Activated CD4-positive, alpha-beta T cell treated with anti-CD3 and anti-CD28 coated beads, Interleukin-2, amount 50 U/mL, for 4 hours (primary cell): ENCODE measurements at regions not wholly inside any gene's neighbourhood (a gene's known extent, or its start where the extent isn't known, plus 50 kb on each side); places are given as distances from the start of the nearest gene placed in this dataset.

Experiments
- DNase-seq, 2 experiments: peaks; one replicate each; pipeline ENCODE4 v3.0.0-alpha.2; 2020

DNA sequence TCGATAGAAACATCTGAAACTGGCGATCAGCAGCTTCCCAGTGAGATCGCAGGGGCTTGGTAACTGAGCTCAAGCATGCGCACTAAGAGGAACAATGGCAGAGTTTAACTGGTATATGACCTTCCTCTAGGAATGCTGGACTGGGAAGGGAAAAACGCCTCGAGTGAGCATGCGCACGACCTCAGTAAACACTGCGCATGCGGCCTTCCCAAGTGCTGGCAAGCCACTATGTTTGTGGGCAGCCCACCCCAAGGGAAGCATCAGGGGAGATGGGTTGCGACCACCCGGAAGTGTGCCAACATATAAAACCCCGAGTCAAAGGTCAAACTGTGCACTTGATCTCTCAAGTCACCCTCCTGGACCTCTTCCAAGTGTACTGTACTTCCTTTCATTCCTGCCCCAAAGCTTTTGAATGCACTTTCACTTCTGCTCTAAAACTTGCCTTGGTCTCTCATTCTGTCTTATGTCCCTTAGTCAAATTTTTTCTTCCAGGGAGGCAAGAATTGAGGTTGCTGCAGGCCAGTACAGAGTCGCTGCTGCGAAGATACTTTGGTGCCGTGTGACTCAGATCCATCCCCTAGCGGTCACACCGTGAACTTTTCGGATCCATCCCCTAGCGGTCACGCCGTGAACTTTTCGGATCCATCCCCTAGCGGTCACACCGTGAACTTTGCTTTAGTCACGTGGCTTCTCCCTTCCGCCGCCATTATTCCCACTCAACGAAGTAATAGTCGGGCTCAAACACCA is 243.3 kb downstream of the FAM43A start:
- no peak for DNase-seq

DNA sequence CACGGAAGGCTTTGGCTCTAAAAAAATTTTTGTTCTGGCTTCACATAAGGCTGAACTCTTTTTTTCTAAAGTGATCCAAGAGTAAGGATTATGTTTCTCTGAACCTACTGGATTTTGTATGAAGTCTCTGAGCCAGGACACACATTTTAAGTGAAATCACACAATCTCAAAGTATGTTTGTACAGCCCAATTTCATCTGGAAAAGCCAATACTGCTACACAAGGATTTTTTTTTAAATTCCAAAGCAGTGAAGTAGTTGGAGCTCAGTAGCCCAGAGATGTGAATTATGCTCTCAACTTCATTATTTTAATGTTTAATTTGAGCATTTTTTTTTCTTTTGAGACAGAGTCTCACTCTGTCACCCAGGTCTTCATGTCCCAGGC is 243.9 kb downstream of the FAM43A start:
- no peak for DNase-seq

DNA sequence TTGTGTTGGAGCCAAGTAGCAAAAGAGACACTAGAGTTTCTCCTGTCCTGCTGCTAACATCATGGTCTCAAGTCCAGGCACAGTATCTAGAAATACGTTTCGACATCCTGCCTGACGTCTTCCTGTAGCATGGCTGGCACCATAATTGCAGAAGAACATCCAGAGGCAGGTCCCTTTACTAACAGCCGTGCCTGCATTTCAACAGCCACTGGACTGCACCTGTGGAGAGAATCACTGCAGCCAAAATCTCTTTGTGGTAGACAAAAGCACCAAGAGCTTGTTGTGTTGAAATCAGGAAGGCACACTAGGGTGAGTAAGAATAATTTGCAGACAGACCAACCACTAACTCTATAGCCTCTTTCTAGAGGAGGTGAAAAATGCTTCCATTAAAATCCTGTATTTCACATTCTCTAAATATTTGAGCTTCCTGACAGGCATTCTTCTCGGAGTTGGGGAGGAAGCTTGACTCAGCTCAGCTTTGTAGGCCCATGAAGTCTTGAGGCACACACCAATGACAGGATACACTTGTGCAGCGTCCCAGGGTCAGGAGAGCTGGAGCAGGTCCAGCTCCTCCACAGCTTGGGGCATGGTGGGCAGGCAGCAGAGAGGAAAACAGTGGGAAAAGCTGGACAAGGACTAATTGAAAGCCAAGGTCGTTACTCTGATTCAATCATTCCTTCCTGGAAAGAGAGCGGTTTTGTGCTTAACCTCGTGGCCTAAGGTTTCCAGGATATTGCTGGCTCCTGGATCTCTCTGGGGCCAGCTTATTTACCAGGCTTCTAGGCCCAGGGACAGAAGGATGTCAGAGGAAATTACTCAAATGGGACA is 244.9 kb downstream of the FAM43A start:
- no peak for DNase-seq

DNA sequence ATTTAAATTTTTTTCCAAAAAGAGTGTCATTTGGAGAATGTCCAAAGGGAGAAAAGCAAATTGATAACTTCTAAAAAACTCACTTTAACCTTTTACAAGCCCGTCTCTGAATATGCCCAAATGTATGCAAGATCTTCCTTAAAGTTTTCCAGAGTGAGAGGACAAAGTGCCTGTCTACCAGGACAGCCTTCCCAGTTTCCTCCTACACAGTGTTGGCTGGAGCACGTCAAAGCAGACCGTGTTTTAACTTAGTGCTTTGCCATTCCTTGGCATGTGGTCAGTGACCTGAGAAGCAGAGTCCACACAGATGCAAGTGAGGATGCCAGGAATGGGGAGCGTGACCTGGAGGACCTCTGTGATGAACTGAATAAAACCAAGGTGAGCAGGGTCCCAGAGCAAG is 245.7 kb downstream of the FAM43A start:
- DNase-seq: no peak

DNA sequence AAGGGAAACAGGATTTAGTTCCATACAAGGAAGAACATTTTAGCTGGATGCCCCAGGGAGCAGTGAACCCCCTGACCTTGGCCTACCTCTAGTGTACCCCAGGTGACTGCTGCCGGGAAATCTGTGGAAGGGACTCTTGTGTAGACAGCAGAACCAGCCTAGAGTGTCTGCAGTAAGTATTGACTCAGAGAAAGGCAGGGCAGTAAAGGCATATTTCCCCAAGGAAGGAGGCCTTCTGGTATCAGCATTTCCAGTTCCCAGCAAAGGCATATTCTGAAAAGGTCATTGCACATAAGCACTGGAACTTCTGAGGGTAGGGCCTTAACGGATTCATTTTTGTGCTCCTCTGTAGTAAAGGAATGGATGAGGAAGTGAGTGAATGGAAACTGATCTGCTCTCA is 246.2 kb downstream of the FAM43A start:
- no peak for DNase-seq

DNA sequence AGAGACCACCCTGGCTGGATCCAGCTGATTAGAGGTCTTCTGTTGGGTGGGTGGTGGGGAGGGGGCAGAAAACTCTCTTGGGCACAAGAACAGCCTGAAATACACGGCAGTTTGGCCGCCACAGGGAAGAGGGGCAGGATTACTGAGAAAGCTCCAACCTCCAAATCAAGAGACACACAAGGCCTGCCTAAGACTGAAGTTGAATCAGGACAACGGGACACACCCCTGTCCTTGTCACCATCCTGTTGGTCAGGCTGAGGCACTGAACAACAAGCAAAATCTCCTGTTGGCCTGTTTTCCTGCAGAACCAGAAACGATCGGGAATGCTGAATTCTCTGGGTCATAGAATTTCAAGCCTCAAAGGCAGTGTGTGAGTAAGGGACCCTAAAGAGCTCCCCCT is 247.8 kb downstream of the FAM43A start:
- DNase-seq: no peak

DNA sequence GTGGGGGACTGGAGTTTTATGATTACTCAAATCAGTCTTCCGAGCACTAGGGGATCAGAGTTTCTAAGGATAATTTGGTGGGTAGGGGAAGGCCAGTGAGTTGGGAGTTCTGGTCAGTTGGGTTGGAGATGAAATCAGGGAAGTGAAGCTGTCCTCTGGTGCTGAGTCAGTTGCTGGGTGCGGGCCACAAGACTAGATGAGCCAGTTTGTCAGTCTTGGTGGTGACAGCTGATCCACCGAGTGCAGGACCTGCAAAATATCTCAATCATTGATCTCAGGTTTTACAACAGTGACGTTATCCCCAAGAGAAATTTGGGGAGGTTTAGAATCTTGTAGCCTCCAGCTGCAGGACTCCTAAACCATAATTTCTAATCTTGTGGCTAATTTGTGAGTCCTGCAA is 249.4 kb downstream of the FAM43A start:
- DNase-seq: no peak

DNA sequence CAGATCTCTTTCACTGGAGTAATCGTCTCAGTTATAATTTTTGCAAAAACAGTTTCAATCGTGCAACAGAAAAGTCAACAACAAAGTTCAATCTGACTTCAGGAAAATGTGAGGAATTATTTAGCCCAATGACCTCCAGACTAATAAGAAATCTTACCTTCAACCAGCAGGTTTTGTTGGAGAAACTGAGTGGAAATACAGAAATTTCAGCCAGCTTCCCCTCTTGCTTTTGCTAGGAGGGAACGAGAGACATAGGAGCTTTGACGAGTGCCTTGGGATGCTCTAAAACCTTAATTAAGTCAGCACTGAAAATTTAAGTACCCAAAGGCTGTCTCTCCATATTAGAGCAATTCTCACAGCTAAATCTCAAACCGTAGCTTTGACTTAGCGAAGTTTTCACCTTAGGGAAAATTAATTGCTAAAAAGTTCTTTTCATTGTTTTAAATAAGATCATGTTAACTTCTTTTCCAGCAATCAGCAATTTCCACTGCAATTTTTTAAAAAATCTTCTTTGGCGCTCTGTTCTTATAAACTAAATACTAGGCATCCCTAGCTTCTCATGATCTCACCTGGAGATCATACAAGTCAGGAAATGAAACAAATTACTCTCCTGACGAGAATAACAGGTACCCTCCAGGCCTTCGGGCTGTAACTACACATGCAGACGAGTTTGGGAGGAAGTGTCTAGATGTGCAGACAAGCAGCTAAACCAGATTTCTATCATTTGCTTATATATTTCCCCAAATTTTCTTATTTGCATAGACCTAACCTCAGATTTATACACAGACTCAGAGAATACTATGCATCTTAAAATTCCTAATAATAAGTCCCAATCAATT is 250.2 kb downstream of the FAM43A start:
- DNase-seq: no peak

DNA sequence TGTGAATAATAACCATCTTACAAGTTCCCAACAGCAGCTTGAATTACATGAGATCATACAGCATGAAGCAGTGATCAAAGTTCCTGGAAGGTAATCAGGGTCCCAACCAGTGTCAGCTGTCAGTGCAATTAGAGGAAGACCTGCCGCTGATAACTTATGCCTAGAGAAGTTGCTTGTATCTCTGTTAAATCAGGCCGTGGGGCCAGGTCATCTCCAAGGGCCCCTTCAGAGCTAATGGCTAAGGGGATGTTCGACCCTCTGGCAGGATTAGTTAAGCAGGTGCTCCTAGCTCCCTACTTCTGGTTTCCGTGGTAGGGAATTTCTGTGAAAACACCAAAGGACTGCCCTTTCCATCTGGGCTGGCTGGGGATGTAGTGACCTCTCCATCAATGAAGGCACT is 251.0 kb downstream of the FAM43A start:
- DNase-seq: no peak

DNA sequence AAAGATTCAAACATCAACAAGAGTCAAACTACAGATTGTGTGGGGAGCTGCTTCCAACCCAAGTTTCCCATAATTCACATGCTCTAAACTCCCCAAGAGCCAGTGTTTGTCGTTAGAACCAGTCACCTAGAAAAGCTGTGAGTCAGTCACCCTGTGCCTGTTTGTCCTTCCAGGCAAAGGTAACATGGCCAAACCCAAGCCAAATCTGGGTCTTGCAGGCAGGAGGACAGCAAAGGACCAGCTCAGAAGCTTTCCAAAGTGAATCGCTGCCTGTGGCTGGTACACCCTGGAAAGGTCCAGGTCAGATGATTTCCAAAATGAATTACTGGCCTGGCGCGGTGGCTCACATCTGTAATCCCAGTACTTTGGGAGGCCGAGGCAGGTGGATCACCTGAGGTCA is 251.5 kb downstream of the FAM43A start:
- no peak for DNase-seq

DNA sequence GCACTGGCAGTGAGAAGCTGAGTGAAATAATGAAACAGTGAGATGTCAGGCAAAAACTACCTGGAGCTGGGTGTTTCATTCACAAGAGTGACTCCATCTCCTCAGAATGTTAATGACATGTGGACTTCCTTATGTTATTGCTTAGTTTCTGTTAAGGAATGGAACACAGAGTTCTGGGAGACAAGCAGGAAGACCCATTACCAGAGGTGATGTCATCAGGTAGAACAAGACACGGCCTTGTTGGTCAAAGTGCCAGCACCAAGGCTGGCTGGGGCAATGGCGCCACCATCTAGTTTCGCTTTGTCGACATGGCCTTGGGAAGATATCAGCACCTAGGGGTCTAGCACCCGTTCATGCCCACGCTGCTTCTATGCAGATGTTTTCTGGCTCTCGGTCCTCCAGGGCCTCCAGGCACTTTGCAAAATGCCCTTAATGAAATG is 252.2 kb downstream of the FAM43A start:
- no peak for DNase-seq

DNA sequence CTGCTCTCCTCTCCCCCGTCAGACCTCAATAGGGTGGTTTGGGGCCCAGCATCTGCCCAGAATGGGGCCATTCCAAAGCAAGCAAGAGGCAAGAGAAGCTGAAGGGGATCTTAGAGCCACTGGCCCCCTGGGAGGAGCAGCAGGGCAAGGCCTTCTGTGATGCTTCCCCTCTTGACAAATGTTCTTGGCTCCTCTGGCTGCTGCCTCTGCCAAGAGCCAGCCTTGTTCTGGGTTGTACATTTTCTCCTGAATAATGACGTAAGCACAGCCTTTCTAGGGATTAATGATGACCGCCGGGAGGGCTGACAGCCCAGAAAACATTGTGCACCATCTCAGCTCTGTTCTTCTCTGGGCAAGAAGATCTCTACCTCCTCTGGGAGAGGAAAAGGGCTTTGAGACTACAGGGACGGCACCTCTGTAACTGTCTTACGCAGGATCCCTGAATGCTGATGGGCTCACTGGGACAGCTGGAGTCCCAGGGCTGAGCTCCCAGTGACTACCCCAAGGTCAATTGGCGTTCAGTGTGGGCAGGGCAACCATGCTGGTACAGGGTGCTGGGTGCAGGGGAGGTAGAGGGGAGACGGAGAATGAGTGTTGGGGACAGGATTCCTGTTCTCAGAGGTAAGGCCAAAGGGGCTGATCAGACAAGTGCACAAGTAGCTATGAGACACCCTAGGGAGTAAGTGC is 253.3 kb downstream of the FAM43A start:
- no peak for DNase-seq

DNA sequence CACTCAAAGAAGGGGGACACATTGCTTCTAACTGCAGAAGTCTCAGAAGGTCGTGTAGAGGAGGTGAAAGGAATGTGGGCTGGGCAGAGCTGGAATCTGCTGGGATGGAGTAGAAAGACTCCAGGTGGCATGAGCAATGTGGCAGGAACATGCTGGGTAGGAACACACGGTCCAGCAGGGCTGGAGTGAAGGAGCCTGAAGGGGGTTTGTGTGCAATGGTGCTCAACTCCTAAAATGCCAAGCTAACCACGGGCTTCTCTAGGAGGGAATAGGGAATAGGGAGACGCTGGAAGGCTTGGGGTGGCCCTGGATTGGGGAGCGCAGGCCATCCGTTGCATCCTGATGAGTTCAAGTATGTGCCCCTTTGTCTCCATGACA is 253.8 kb downstream of the FAM43A start:
- DNase-seq: no peak

DNA sequence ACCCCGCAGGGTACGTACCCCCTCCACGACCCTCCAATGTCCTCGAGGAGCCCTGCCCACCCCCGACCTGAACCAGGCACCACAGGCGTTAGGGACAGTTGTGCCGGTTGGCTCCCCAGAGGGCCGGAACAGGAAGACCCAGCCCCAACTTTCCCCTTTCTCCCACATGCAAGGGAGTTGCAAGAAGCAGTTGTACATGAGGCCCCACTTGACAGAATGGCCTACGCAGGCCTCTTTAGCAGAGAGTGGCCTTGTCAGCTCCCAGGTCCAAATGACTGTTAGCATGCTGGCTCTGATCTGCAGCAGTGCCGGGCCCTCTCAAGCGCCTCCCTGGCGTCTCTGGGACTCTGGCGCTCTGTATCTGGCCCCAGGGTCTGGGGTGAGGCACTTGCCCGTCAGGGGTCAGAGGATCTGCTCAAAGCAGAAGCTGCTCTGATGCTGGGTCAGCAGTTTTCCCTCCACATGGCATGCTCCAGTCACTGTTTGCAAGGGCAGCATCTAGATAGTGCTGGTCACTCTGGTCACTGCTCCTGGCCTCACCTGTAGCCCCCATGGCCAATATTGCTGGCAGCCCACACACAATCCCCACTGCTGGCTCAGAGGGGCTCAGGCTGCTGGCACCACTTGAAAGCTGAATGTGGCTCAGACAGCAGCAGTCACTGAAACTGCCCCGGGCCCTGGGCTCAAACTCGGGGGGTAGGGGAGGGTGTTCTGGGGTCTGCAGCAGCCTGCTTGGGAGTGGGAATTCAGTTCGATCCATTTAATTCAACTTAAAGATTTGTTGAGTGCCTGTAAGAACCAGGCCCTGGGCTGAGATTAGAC is 254.5 kb downstream of the FAM43A start:
- no peak for DNase-seq

DNA sequence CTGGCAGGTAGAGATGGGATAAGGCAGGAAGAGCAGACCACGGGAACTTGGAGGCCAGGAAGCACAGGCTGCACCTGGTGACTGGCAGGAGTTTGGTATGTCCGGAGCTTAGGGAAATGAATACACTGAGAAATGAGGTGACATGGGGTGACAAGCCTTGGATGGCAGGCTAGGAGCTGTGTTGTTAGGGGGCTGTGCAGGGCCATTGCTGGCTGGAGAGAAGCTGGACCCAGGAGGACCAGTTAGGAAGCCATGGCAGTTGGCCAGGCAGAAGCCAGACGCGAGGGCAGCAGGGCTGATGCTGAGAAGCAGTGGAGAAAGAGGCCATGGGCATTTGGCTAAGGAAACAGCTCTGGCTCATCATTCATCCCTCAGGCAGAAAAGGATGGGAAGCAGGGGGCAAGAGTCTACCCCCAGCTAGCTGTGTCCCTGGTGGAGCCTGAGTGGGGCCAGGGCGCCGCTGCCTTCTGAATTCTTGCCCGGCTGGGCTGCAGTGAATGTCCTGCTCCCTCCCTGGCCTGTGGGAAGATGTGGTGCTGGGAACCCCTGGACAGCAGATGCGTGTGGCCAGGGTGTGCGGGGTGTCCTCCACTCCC is 255.8 kb downstream of the FAM43A start:
- DNase-seq: no peak

DNA sequence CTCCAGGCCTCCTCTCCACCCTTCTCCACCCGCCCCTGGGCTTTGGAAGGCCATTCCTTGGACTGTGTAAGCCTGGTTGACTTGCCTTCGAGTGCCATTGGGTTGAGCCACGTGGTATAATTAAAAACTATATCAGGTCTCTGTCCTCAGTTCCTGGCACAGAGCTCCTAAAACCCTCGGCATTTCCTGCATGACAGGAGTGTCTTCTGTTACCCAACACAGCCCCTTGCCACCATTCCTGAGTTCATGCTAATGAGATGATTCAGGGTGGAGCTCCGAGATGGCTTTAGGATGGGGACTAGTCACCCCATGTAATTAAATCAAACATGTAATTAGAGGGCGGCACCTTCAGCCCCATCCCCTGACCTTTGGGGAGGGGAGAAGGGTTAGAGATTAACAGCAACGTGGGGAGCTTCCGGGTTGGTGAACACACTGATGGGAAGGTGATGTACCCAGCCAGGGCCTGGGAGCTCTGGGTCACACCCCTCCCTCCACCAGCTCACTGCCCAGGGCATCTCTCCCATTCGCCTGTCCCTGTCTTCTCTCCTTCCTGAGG is 256.4 kb downstream of the FAM43A start:
- DNase-seq: no peak

DNA sequence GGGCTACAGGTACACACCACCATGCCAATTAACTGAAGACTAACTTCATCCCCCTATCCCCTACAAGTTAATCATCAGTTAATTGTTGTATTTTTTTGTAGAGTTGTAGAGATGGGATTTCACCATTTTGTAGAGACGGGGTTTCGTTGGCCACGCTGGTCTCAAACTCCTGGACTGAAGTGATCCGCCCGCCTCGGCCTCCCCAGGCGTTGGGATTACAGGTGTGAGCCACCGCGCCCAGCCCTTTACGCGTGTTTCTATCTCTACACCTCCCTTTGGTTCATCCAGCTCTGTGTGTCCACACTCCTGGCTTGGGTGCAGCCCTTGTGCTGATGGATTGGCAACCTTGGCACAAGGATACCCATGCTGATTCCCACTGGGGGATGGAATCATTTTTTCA is 258.8 kb downstream of the FAM43A start:
- DNase-seq: no peak

DNA sequence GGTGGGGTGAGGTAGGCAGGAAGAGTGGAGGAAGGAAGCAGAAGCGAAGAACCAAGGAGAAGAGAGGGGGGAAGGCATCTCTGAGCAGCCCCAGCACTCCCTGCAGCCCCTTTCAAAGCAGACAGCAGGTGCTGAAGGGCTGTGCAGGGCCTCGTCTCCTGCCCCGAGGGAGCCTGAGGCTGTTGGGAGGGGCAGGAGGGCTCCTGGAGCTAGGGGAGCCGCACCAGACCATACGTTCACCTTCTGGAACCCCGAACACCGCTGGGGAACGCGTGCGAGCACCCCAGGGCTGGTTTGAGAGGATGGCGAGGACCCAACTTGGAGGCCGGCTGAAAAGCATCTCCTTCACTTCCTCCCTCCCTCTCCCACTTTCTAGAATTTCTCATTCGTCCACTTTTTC is 259.8 kb downstream of the FAM43A start:
- no peak for DNase-seq

DNA sequence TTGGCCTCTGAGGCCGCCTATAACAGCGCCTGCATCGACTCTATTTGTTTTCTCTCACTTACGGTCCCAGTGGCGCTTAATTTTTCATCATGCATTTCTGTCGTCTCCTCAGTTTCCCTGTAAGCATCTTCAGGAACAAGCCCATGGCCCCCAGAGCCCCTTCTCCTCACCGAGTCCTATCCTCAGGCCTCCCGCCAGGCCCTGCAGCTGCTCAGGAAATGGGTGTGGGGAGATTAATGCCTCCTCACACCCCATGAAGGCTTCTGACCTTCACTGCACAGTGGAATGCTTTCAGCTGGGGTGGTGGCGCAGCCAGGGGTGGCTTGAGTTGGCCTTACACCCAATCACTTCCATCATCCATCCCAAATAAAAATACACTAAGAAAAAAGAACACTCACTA is 260.4 kb downstream of the FAM43A start:
- no peak for DNase-seq

DNA sequence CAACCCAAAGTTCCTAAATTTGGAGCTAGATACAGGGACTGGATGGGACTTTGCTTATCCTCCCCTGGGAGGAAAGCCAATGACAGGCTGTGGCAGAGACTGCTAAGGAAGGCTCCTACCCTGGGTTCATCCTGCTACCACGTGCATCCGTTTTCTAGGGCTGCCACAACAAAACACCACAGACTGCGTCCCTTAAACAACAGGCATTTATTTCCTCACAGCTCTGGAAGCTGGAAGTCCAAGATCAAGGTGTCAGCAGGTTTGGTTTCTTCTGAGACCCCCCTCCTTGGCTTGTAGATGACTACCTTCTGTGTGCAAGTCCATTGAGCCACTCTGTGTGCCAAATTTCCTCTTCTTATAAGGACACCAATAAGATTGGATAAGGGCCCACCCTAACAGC is 263.9 kb downstream of the FAM43A start:
- no peak for DNase-seq

DNA sequence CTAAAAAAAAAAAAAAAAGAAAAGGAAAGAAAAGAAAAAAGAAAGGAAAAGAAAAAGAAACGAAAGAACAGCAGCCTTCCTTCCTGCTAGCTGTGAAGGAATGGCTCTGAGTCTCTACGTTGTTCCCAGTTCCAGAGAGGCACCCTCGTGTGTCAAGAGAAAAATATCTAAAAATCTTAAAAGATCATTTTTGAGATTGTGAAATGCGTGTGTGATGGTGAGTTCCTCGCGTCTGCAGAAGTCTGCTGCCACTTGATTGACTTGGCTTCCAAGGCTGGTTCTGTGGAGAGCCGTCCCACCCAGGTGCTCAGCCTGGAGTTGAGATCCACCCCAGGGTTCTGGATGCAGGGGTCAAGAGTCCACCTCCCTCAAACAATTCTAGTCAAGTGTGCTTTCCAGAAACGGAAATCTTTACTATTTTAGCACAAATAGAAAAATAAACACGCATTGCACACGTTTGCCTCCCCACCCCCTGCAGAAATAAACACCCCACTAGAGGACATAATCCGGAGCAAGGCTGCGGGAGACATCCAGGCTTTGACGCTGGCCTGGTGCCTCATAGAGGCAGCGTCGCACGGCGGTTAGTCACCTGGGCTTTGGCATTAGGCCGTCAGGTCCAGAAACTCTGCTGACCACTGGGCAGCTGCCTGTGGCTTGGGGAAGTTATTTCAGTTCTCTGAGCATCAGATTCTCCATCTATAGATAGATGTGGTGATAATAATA is 265.4 kb downstream of the FAM43A start:
- DNase-seq: no peak
